ENCODE measurements at regions not wholly inside any gene's neighbourhood (a gene's known extent, or its start where the extent isn't known, plus 50 kb on each side); places are given as distances from the start of the nearest gene placed in this dataset.

DNA sequence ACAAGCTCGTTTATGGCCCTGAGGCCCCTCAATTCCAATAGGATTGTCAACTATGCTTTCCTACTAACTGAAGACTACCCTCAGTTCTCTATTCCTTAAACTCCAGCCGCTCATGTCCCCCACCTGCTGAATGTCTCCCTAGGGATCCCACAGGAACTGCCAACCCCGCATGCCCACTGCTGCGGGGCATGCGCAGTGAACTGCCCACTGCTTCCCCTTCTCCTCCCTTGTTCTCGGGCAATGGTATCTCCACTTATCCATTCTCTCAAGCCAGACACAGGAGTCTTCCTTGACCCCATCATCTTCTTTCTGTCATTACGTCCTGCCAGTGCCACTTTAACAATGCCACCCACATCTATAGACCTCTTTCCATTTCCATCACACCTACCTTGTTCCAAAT, 90.0 kb downstream of the FGF18 start:
- no peak for DNase-seq

DNA sequence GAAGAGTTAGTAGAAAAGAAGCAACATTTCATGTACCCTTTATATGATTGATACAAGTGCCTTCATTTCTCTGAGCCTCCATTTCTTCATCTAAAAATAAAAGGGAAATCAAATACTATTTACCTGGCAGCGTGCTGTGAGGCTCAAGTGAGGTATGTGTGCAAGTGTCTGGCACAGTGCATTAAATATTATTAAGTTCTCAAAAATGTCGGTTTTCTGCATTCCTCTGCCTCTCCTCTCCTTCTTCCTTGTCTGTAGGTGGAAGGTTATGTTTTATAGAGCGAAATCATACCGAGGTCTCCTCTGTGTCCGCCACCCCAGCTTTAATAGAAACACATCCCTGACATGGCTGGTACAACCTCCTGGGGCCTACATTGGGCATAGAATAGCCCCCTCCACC, 93.0 kb downstream of the FGF18 start:
- DNase-seq = no peak

- no peak for DNase-seq
Observed at GRCh38 chr5:171513591-171513990, 94.1 kb downstream of the FGF18 start.

- no peak for DNase-seq
Observed at GRCh38 chr5:171518916-171519315, 99.5 kb downstream of the FGF18 start.

DNA sequence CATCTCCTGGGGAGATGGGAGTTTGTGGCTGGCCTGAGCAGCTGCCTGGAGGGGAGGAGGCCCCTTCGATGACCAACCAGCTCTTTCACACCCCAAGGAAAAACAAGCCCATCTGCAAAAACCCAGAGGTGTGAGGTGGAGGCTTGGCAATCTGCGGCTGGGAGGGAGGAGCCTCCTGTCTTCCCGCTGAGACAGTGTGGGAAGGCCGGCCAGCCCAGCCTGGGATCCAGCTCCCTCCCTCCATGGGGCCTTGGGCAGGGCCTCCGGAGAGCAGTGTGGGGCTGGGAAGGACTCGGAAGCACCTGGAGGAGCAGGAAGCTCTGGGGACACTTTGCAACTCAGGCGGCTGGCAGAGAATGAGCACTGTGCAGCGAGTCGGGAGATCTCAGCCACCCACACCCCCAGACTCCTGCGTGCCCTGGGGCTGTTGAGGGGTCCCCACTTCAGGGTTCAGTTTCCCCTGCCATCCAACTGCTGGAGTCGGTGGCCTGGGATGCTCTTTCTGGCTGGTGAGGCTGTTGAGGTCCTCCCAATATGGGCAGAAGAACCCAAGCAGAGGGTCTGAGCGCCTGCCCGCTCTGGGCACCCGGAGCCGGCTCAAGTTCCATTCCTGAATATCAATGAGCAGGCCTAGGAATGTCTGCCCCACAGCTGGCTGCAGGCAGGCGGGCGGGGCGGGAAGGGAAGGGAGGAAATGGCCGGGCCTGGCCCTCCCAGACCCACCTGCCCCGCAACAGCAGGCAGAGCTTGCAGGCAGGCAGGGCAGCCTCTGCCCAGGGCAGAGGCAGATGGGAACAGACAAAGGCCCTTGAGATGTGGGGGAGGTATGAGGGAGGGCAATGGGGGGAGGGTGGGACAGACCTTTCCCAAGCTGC, 101.1 kb downstream of the FGF18 start:
- DNase-seq = no peak

- DNase-seq = no peak
Observed at GRCh38 chr5:171521219-171521633, 101.8 kb downstream of the FGF18 start.

DNA sequence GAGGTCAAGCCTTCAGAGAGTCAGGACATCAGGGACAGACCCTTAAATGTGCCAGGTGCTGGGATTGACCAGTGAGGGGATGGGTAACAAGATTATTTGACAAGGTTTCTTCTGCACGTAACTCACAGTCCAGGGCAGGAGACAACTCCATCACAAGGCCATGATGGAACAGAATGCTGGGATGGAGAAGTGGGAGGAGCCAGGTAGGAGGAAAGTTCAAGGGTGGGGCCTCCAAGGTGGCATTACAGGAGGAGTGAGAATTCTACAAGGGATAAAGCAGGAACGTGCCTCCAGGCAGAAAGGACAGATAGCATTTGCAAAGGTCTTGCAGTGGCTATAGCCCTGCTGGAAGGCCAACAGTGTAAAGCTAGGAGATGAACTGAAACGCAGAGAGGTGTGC, 102.2 kb downstream of the FGF18 start:
- DNase-seq = no peak

- DNase-seq = no peak
Observed at GRCh38 chr5:171523781-171524180, 104.3 kb downstream of the FGF18 start.

DNA sequence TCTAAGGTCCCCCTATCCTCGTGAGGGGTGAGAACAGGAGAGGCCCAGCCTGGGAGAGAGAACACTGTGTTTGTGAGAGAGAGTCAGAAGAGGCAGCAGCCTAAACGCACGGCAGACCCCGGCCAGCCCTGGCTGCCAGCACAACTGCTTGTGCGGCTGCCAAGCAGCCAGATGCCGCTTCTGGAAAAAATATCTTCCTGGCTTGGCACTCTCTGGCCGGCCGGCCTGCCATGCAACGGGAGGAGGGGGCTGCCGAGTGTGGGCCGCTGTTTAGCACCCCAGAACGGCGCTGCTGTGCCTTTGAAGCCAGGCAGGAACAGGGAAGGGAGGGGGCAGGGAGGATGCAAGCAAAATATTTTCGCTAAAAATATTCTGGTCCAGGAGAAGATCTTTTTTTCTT, 105.0 kb downstream of the FGF18 start:
- no peak for DNase-seq

DNA sequence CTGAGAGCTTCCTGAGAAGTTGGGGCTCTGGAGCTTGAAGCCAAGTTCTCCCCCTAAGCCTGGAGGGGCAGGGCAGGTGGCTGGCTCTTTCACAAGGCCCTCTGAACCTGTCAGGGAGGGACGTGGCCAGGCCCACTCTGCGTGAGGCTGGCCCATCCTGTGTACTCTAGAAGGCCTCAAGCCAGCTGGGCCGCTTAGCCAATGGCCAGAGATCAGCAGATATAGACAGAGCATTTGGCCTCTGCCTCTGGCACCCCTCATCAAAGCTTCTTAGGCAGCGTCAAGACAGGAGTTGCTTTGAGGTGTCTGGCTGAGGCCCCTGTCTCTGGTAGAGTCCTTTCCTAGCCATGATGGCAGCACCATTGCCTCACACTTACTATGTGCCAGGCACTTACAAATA, 105.6 kb downstream of the FGF18 start:
- DNase-seq = no peak

DNA sequence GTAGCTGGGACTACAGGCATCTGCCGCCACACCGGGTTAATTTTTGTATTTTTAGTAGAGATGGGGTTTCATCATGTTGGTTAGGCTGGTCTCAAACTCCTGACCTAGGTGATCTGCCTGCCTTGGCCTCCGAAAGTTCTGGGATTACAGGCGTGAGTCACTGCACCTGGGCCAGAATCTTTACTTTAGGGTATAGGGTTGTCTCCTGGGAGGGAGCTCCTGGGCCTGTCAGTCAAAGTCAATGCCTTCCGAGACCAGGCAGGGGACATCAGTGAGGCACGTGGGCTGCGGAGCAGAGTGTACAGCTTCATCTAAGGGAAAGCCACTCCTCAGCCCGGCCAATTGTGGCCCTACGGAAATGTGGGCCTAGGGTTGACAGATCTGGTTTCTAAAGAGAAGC, 108.6 kb downstream of the FGF18 start:
- no peak for DNase-seq

DNA sequence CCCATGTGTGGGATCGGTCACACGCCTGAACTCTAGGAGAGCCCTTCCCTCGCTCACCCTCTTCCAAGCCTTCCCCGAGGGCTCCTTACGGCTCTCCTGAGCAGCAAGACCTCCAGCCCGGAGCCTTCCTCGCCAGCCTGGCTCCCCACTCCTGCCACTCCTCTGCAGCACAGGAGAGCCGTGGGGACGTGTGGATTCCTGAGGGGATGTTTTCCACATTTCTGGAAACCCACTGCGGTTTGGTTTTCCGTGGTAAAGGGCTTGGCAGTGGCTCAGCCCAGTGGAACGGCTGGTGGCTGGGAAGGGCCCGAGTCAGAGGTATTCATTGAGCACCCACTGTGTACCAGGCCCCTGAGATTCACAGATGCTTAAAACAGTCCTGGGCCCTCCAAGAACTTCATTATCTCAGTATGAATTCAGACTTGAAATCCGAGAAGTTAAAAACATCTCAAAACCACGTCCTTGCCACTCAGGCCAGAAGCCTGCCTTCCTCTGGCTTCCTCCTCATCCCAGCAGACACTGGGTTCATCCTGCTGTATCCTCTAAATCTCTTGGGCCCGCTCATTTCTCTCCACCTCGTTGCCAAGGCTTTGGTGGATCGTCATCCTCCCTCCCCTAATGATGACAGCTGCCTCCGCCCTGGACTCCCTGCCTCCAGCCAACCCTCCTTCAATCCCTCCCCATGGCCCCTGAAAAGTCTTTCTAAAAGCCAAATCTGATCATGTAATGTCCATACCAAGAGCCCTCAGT, 109.6 kb downstream of the FGF18 start:
- no peak for DNase-seq

- DNase-seq = no peak
Observed at GRCh38 chr5:171531638-171532037, 112.2 kb downstream of the FGF18 start.

DNA sequence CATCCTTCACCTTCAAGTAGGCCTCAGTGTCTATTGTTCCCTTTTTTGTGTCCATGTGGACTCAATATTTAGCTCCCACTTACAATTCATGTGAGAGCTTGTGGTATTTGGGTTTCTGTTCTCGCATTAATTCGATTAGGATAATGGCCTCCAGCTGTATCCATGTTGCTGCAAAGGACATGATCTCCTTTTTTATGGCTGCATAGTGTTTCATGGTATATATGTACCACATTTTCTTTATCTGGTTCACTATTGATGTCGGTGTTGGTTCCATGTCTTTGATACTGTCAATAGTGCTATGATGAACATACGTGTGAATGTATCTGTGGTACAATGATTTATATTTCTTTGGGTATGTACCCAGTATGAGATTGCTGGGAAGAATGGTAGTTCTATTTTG, 113.7 kb downstream of the FGF18 start:
- DNase-seq = no peak

GRCh38 chr5:171534043-171534895, 114.8 kb downstream of the FGF18 start:
- DNase-seq = no peak

GRCh38 chr5:171535162-171535561, 115.7 kb downstream of the FGF18 start:
- no peak for DNase-seq

GRCh38 chr5:171537070-171537849, 117.8 kb downstream of the FGF18 start:
- DNase-seq = no peak

- DNase-seq = no peak
Observed at GRCh38 chr5:171537923-171538537, 118.6 kb downstream of the FGF18 start.

DNA sequence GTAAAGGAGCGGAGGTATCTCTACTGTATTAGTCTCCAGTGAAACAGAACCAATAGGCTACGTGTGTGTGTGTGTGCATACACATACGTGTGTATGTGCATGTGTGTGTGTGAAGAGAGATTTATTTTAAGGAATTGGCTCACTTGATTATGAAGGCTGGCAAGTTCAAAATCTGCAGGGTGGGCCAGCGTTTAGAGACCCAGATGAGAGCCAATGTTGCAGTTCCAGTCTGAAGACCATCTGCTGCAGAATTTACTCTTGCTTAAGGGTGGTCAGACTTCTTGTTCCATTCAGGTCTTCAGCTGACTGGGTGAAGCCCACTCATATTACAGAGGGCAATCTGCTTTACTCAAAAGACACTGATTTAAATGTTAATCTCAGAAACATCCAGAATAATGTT, 119.2 kb downstream of the FGF18 start:
- DNase-seq = no peak

DNA sequence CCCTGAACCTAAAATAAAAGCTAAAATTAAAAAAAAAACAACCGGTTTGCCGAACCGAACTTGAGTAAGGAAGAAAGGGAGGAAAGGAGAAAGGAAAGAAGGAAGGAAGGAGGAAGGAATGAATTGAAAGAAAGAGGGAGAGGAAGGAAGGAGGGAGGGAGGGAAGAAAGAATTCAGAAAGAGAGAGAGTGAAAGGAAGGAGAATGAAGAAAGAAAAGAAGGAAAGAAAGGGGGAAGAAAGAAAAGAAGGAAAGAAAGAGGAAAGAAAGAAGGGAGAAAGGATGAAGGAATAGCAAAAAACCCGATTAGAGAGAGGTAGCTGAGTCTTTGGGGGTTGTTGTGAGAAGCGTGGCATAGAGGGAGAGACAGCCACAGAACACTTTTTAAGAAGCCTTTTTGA, 121.4 kb downstream of the FGF18 start:
- DNase-seq = no peak

DNA sequence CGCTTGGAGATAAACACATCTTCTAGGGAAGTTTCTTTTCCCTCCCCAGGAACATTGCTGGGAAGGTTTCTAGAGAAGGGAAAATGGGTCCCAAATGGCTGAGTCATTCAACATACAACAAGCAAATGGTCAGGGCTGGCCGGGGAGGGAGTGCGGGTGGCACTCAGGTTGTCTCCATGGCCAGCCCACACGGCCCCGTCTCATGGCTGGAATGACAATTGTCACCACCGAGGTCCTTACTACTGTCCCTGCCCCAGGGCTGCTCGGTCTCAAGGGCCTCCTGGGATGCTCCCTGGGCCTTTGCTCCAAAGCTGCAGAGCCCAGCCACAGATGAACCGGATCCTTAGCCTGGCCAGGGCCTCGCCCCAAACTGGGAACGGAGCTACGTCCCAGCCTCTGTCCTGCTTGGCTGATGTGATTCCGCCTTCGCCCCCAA, 121.9 kb downstream of the FGF18 start:
- DNase-seq = no peak

DNA sequence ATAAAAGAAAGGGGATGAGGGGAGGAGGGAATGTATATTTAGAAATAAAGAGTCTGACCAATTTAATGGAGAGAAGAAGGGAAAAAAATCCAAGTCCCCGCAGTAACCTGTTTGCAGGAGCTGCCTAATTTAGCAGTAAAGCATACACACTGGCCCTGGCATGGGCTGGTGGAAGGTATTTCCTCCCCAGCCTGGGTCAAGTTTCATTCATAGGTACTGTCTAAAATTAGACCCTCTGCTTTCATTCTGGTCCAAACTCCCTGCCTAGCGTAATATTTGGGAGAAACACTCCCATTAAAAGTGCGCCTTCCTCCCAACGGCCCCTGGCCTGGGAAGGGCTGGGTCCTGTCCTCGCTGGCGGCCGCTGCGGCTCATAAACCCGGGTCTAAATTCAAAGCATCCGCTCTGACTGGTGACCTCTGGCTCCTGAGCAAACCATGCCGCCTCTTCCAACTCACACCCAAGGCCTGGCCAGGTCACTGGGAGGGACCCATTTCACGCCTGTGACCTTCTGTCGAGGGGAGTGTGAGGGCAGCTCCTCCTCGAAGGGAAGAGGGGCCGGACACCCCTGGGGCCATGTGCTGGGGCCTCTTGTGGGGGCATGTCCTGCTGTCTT, 123.2 kb downstream of the FGF18 start:
- no peak for DNase-seq

Data from stimulated activated CD4-positive, alpha-beta T cell treated with anti-CD3 and anti-CD28 coated beads, Interleukin-2, amount 100 ng/mL, for 48 hours (primary cell).